ENCODE measurements at regions not wholly inside any gene's neighbourhood (a gene's known extent, or its start where the extent isn't known, plus 50 kb on each side); places are given as distances from the start of the nearest gene placed in this dataset.

DNA sequence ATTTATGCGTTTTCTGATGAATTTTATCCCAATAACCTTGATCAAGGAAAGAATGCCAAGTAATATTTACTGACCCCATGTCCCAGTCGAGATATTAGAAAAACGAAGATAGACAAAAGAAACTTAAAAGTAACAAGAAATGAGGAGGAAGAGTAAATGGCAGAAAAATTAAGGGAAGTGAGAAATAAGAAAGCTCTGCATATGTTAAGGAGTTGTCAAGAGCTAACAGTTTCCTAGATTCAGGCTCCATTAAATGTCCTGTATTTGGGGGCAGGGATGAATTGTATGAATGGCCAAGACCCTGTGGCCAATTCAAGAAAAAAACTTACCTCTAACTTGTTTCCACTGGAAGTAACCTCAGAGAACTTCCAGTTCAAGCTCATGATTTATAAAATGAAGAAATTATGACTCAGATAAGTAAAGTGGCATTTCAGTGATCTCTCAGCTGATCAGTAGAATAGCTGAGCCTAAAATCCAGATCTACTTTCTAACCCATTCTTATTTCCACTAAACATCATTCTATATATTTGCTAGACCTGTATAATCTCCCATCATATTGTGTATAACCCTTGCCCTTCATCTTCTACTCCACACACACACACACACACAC is 73.2 kb downstream of the ZC3H11B start:
- H2AFZ ChIP-seq (ENCODE audit: low read length), result no peak overlapping the region
- no peak overlapping the region for H3K14ac ChIP-seq (ENCODE audit: low read length)
- DNase-seq (ENCODE audit: low spot score), result no peak
- H3K79me1 ChIP-seq (ENCODE audit: low read depth, low read length), result no peaks in the 10 kb centered on the region
- no peak overlapping the region for H3K27ac ChIP-seq (replicated peaks; ENCODE audit: low read length)
- H2AK5ac ChIP-seq (ENCODE audit: low read depth, low read length), result no peak overlapping the region
- no peak overlapping the region for H3K23ac ChIP-seq (ENCODE audit: low read depth, low read length, poor library complexity)
- H3K36me3 ChIP-seq (replicated peaks in 1 of 2; ENCODE audit: control insufficient read depth in 2 of 2, insufficient read depth in 2 of 2, low read length in 2 of 2), result no peaks in the 10 kb centered on the region
- H4K8ac ChIP-seq (ENCODE audit: low read depth, low read length), result no peak overlapping the region
- no peaks in the 10 kb centered on the region for H3K9me3 ChIP-seq (replicated peaks in 1 of 2; ENCODE audit: control insufficient read depth in 2 of 2, insufficient read depth in 1 of 2, low read depth in 1 of 2, low read length in 2 of 2)
- no peak overlapping the region for H2BK5ac ChIP-seq (ENCODE audit: low read length)
- H2BK15ac ChIP-seq (ENCODE audit: low read length), result no peak overlapping the region
- no peak overlapping the region for H3K4me3 ChIP-seq (ENCODE audit: low read length in 2 of 2)
- no peak overlapping the region for H3K9ac ChIP-seq (ENCODE audit: low read depth, low read length, poor library complexity)
- H3K4ac ChIP-seq (ENCODE audit: low read length), result no peak overlapping the region
- H2BK120ac ChIP-seq (ENCODE audit: low read depth, low read length), result no peak overlapping the region
- H4K91ac ChIP-seq (ENCODE audit: low read depth, low read length, poor library complexity), result no peak overlapping the region
- H2BK12ac ChIP-seq (ENCODE audit: low read length), result no peak overlapping the region
- H3K27me3 ChIP-seq (ENCODE audit: control insufficient read depth in 3 of 3, insufficient read depth in 3 of 3, low read depth in 1 of 3, low read length in 3 of 3), result no peaks in the 10 kb centered on the region
- WGBS, 2 donors (ENCODE audit: extremely low coverage in 2 of 2, insufficient read length in 2 of 2, insufficient replicate concordance in 1 of 2), result no CpG with 5 or more reads among the region's 3 CpGs
- H3K18ac ChIP-seq (ENCODE audit: low read length), result no peak overlapping the region
- no peak overlapping the region for H3K4me2 ChIP-seq (ENCODE audit: insufficient read depth, low read length, poor library complexity, severe bottlenecking)
- H3K4me1 ChIP-seq (ENCODE audit: control insufficient read depth in 2 of 2, insufficient read depth in 1 of 2, low read depth in 1 of 2, low read length in 2 of 2), result peaks cover 0 to 3% of the 10 kb centered on the region in 2 donors

DNA sequence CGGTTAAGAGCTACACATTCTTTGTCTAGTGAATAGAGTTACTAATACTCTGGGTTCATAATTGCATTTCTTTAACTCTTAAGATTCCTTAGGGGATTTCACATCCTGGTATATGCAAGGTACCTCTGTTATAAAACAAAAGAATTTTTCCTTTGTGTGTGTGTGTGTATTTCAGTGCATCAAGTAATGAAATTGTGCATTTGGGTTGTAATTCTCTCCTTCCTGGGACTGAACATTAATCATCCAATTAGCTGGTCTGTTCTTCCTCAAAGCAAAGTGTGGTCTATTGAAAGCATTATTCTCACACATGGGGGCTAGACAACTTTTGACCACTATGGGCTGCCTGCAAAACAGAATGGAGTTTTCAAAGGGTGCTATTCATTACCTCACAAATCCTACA is 74.0 kb downstream of the ZC3H11B start:
- no peak overlapping the region for H2AFZ ChIP-seq (ENCODE audit: low read length)
- H3K27ac ChIP-seq (replicated peaks; ENCODE audit: low read length), result no peak overlapping the region
- H3K18ac ChIP-seq (ENCODE audit: low read length), result no peak overlapping the region
- H4K8ac ChIP-seq (ENCODE audit: low read depth, low read length), result no peak overlapping the region
- no peaks in the 10 kb centered on the region for H3K79me1 ChIP-seq (ENCODE audit: low read depth, low read length)
- no peaks in the 10 kb centered on the region for H3K36me3 ChIP-seq (replicated peaks in 1 of 2; ENCODE audit: control insufficient read depth in 2 of 2, insufficient read depth in 2 of 2, low read length in 2 of 2)
- no peak overlapping the region for H3K4me2 ChIP-seq (ENCODE audit: insufficient read depth, low read length, poor library complexity, severe bottlenecking)
- H3K4ac ChIP-seq (ENCODE audit: low read length), result no peak overlapping the region
- H3K9me3 ChIP-seq (replicated peaks in 1 of 2; ENCODE audit: control insufficient read depth in 2 of 2, insufficient read depth in 1 of 2, low read depth in 1 of 2, low read length in 2 of 2), result no peaks in the 10 kb centered on the region
- H2BK12ac ChIP-seq (ENCODE audit: low read length), result no peak overlapping the region
- no peaks in the 10 kb centered on the region for H3K27me3 ChIP-seq (ENCODE audit: control insufficient read depth in 3 of 3, insufficient read depth in 3 of 3, low read depth in 1 of 3, low read length in 3 of 3)
- H3K4me3 ChIP-seq (ENCODE audit: low read length in 2 of 2), result no peak overlapping the region
- no peak overlapping the region for H4K91ac ChIP-seq (ENCODE audit: low read depth, low read length, poor library complexity)
- H2AK5ac ChIP-seq (ENCODE audit: low read depth, low read length), result no peak overlapping the region
- H3K23ac ChIP-seq (ENCODE audit: low read depth, low read length, poor library complexity), result no peak overlapping the region
- DNase-seq (ENCODE audit: low spot score), result no peak
- peaks cover 0 to 3% of the 10 kb centered on the region in 2 donors for H3K4me1 ChIP-seq (ENCODE audit: control insufficient read depth in 2 of 2, insufficient read depth in 1 of 2, low read depth in 1 of 2, low read length in 2 of 2)
- H2BK120ac ChIP-seq (ENCODE audit: low read depth, low read length), result no peak overlapping the region
- H2BK15ac ChIP-seq (ENCODE audit: low read length), result no peak overlapping the region
- H3K14ac ChIP-seq (ENCODE audit: low read length), result no peak overlapping the region
- H3K9ac ChIP-seq (ENCODE audit: low read depth, low read length, poor library complexity), result no peak overlapping the region
- WGBS, 2 donors (ENCODE audit: extremely low coverage in 2 of 2, insufficient read length in 2 of 2, insufficient replicate concordance in 1 of 2), result no CpG with 5 or more reads among the region's 1 CpG
- H2BK5ac ChIP-seq (ENCODE audit: low read length), result no peak overlapping the region

DNA sequence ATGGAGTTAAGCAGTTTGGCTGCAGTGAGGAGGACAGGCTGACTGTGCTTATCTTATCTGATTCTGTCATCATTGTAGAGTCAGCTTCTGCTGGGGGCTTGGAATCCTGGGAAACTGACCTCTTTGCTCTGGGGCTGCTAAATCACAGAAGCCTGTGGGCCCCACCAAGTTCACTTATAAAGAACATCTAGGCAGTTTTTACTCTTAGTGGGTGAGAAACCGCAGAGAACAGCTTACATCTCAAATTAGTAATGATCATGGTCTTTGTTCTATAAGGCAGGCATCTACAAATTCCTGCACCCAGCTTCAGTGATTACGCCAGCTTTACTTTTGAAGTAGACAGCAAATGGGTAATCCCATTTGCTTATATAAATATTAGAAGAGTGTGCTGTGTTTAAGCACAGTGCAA is 75.7 kb downstream of the ZC3H11B start:
- DNase-seq (ENCODE audit: low spot score), result no peak
- Histone ChIP-seq H3K79me1 (ENCODE audit: low read depth, low read length) (no peaks in the 10 kb centered on the region), H3K23ac (ENCODE audit: low read depth, low read length, poor library complexity) (no peak overlapping the region), H2BK120ac (ENCODE audit: low read depth, low read length) (no peak overlapping the region), H2AK5ac (ENCODE audit: low read depth, low read length) (no peak overlapping the region), H3K27me3 (ENCODE audit: control insufficient read depth in 3 of 3, insufficient read depth in 3 of 3, low read depth in 1 of 3, low read length in 3 of 3) (no peaks in the 10 kb centered on the region), H3K14ac (ENCODE audit: low read length) (no peak overlapping the region), H3K9ac (ENCODE audit: low read depth, low read length, poor library complexity) (no peak overlapping the region), H3K4ac (ENCODE audit: low read length) (no peak overlapping the region), H3K18ac (ENCODE audit: low read length) (no peak overlapping the region), H3K4me2 (ENCODE audit: insufficient read depth, low read length, poor library complexity, severe bottlenecking) (no peak overlapping the region), H3K9me3 (replicated peaks in 1 of 2; ENCODE audit: control insufficient read depth in 2 of 2, insufficient read depth in 1 of 2, low read depth in 1 of 2, low read length in 2 of 2) (no peaks in the 10 kb centered on the region), H2BK15ac (ENCODE audit: low read length) (no peak overlapping the region), H3K4me3 (ENCODE audit: low read length in 2 of 2) (no peak overlapping the region), H3K4me1 (ENCODE audit: control insufficient read depth in 2 of 2, insufficient read depth in 1 of 2, low read depth in 1 of 2, low read length in 2 of 2) (peaks cover 0 to 3% of the 10 kb centered on the region in 2 donors), H3K27ac (replicated peaks; ENCODE audit: low read length) (no peak overlapping the region), H4K91ac (ENCODE audit: low read depth, low read length, poor library complexity) (no peak overlapping the region), H2BK5ac (ENCODE audit: low read length) (no peak overlapping the region), H2AFZ (ENCODE audit: low read length) (peak overlapping the region; percentile 24), H2BK12ac (ENCODE audit: low read length) (no peak overlapping the region), H3K36me3 (replicated peaks in 1 of 2; ENCODE audit: control insufficient read depth in 2 of 2, insufficient read depth in 2 of 2, low read length in 2 of 2) (no peaks in the 10 kb centered on the region), H4K8ac (ENCODE audit: low read depth, low read length) (no peak overlapping the region)
- no CpG with 5 or more reads among the region's 2 CpGs for WGBS, 2 donors (ENCODE audit: extremely low coverage in 2 of 2, insufficient read length in 2 of 2, insufficient replicate concordance in 1 of 2)

DNA sequence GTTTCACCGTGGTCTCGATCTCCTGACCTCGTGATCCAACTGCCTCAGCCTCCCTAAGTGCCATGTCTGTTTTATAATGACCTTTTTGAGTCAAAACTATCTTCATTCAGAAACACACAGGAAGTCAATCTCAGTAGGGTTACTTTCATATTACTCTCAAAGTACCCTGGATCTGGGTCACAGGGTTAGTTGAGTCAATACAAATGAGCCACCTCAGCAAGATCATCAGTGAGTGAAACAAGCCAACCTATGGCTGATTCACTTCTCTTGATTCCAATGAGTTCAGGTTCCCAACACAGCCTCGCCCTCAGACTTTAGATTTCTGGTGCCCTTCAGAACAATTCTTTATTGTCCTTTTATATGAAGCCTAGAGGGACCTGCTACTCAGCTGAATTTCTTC is 76.9 kb downstream of the ZC3H11B start:
- no peak overlapping the region for H2AK5ac ChIP-seq (ENCODE audit: low read depth, low read length)
- no peak overlapping the region for H3K23ac ChIP-seq (ENCODE audit: low read depth, low read length, poor library complexity)
- H3K4me1 ChIP-seq (ENCODE audit: control insufficient read depth in 2 of 2, insufficient read depth in 1 of 2, low read depth in 1 of 2, low read length in 2 of 2), result peaks cover 0 to 3% of the 10 kb centered on the region in 2 donors
- H3K79me1 ChIP-seq (ENCODE audit: low read depth, low read length), result no peaks in the 10 kb centered on the region
- H2AFZ ChIP-seq (ENCODE audit: low read length), result no peak overlapping the region
- DNase-seq (ENCODE audit: low spot score), result no peak
- H3K14ac ChIP-seq (ENCODE audit: low read length), result no peak overlapping the region
- H4K91ac ChIP-seq (ENCODE audit: low read depth, low read length, poor library complexity), result no peak overlapping the region
- H3K4ac ChIP-seq (ENCODE audit: low read length), result no peak overlapping the region
- H4K8ac ChIP-seq (ENCODE audit: low read depth, low read length), result no peak overlapping the region
- no peak overlapping the region for H3K27ac ChIP-seq (replicated peaks; ENCODE audit: low read length)
- H2BK15ac ChIP-seq (ENCODE audit: low read length), result no peak overlapping the region
- H3K36me3 ChIP-seq (replicated peaks in 1 of 2; ENCODE audit: control insufficient read depth in 2 of 2, insufficient read depth in 2 of 2, low read length in 2 of 2), result no peaks in the 10 kb centered on the region
- H3K18ac ChIP-seq (ENCODE audit: low read length), result no peak overlapping the region
- no peak overlapping the region for H3K4me3 ChIP-seq (ENCODE audit: low read length in 2 of 2)
- H3K9ac ChIP-seq (ENCODE audit: low read depth, low read length, poor library complexity), result no peak overlapping the region
- H2BK12ac ChIP-seq (ENCODE audit: low read length), result no peak overlapping the region
- H2BK120ac ChIP-seq (ENCODE audit: low read depth, low read length), result no peak overlapping the region
- H3K9me3 ChIP-seq (replicated peaks in 1 of 2; ENCODE audit: control insufficient read depth in 2 of 2, insufficient read depth in 1 of 2, low read depth in 1 of 2, low read length in 2 of 2), result no peaks in the 10 kb centered on the region
- no peaks in the 10 kb centered on the region for H3K27me3 ChIP-seq (ENCODE audit: control insufficient read depth in 3 of 3, insufficient read depth in 3 of 3, low read depth in 1 of 3, low read length in 3 of 3)
- WGBS, 2 donors (ENCODE audit: extremely low coverage in 2 of 2, insufficient read length in 2 of 2, insufficient replicate concordance in 1 of 2), result no CpG with 5 or more reads among the region's 4 CpGs
- H2BK5ac ChIP-seq (ENCODE audit: low read length), result no peak overlapping the region
- no peak overlapping the region for H3K4me2 ChIP-seq (ENCODE audit: insufficient read depth, low read length, poor library complexity, severe bottlenecking)

All from neuronal stem cell (in vitro differentiated cells).